Cardiac muscle cell (in vitro differentiated cells and primary cell): ENCODE measurements at regions not wholly inside any gene's neighbourhood (a gene's known extent, or its start where the extent isn't known, plus 50 kb on each side); places are given as distances from the start of the nearest gene placed in this dataset.

ENCODE experiments used
- DNase-seq, 2 donors: peaks; one replicate each; pipeline versions ENCODE4 v3.0.0 to v3.0.0-alpha.2; 2010 to 2017; ENCODE audit warnings: low read depth in 1 of 2, low spot score in 1 of 2
- H3K27ac ChIP-seq: fragments of 200-600 bp; sonication (generic); 2 replicates; pipeline ENCODE4 v1.5.1; 2016
- H3K27me3 ChIP-seq: fragments of 200-600 bp; sonication (generic); 2 replicates; pipeline ENCODE4 v1.6.0; 2016; ENCODE audit warnings: control low read depth
- H3K36me3 ChIP-seq: fragments of 200-600 bp; sonication (generic); 2 replicates; pipeline ENCODE4 v1.5.1; 2016; ENCODE audit warnings: control low read depth
- H3K4me1 ChIP-seq: fragments of 200-600 bp; sonication (generic); 2 replicates; pipeline ENCODE4 v1.8.1; 2017; ENCODE audit warnings: low read depth, mild to moderate bottlenecking, mixed run types
- H3K4me3 ChIP-seq: fragments of 200-600 bp; sonication (generic); 2 replicates; pipeline ENCODE4 v1.5.1; 2016; ENCODE audit warnings: mild to moderate bottlenecking
- H3K9me3 ChIP-seq: fragments of 200-600 bp; sonication (generic); 2 replicates; pipeline ENCODE4 v1.5.1; 2017; ENCODE audit warnings: low read depth, mild to moderate bottlenecking, control low read depth
- TF ChIP-seq, protein P1 (sequence below): IDR thresholded peaks from 2 replicates; pipeline ENCODE4 v1.5.1; 2012; ENCODE audit warnings: low read depth, mild to moderate bottlenecking, low read length

DNA sequence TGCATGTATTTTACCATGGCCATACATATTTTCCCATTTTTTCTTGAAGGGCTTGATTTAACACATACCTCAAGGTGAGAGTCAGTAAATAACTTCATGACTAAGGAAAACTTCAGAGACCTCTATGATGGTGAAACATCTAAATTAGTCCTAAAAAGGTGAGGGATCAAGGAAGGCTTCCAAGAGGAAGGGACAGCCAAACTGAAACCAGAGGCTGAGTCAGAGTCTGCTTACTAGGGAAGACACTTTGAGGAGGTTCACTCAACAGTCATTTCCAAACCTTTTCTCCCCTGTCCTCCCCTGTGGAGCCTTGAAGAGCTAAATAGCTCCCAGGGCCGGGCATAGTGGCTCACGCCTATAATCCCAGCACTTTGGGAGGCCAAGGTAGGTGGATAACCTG is 206.6 kb downstream of the SHQ1 start:
- TF ChIP-seq, protein P1, sequence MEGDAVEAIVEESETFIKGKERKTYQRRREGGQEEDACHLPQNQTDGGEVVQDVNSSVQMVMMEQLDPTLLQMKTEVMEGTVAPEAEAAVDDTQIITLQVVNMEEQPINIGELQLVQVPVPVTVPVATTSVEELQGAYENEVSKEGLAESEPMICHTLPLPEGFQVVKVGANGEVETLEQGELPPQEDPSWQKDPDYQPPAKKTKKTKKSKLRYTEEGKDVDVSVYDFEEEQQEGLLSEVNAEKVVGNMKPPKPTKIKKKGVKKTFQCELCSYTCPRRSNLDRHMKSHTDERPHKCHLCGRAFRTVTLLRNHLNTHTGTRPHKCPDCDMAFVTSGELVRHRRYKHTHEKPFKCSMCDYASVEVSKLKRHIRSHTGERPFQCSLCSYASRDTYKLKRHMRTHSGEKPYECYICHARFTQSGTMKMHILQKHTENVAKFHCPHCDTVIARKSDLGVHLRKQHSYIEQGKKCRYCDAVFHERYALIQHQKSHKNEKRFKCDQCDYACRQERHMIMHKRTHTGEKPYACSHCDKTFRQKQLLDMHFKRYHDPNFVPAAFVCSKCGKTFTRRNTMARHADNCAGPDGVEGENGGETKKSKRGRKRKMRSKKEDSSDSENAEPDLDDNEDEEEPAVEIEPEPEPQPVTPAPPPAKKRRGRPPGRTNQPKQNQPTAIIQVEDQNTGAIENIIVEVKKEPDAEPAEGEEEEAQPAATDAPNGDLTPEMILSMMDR, result no peak
- H3K9me3 ChIP-seq, result no peaks in the 10 kb centered on the region
- DNase-seq, result no peak
- no peak overlapping the region for H3K4me3 ChIP-seq
- no peaks in the 10 kb centered on the region for H3K36me3 ChIP-seq
- no peak overlapping the region for H3K27ac ChIP-seq
- peaks cover 9% of the 10 kb centered on the region for H3K4me1 ChIP-seq
- H3K27me3 ChIP-seq, result no peaks in the 10 kb centered on the region

DNA sequence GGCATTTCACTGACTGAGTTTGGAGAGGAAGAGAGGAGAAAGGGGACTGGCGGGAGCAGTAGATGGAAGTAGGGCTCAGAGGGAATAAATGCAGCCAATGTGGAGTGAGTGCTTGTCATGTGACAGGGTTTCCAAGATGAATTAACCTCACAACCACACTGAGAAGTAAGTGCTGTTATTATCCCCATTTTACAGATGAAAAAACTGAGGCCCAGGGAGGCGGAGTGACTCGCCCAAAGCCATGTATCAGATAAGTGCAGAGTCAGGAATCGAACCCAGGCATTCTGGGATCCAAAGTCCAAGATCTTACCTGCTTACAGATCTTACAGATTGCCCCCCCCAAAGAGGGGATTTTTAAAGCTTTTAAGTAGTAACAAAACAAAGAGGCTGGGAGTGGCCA is 207.2 kb downstream of the SHQ1 start:
- Histone ChIP-seq H3K4me1 (peaks cover 9% of the 10 kb centered on the region), H3K27ac (no peak overlapping the region), H3K27me3 (no peaks in the 10 kb centered on the region), H3K9me3 (no peaks in the 10 kb centered on the region), H3K4me3 (no peak overlapping the region), H3K36me3 (no peaks in the 10 kb centered on the region)
- TF ChIP-seq, protein P1, result no peak
- no peak for DNase-seq

DNA sequence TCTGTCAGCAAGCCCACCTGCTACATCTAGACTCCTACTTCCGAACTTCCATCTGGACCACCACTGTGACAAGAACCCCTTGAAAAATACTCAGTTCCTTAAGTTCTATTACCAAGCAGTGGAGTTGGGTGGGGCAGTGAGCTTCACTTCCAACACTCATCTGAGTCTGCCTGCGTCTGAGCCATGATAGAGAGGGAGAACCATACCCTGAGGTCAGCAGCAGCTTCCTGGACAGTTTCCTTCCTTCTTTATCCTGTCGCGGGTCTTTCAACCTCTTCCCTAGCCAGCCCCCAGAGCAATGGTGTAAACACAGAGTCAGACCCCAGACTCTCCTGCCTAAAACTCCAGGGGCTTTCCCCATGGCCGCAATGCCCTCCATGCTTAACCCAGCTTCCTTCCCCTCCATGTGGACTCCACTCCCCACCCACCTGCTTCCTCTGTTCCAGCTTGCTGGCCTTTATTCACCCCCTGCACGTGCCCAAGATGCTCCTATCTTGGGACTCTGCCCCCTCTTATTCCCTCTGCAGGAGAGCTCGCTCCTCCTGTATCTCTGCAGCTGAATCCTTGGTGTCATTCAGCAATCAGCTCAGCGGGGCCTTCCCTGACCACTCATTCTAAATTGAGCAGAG is 211.2 kb downstream of the SHQ1 start:
- H3K36me3 ChIP-seq, result no peaks in the 10 kb centered on the region
- H3K27ac ChIP-seq, result no peak overlapping the region
- no peaks in the 10 kb centered on the region for H3K27me3 ChIP-seq
- H3K9me3 ChIP-seq, result no peaks in the 10 kb centered on the region
- TF ChIP-seq, protein P1, result no peak
- no peak for DNase-seq
- no peak overlapping the region for H3K4me3 ChIP-seq
- no peaks in the 10 kb centered on the region for H3K4me1 ChIP-seq

DNA sequence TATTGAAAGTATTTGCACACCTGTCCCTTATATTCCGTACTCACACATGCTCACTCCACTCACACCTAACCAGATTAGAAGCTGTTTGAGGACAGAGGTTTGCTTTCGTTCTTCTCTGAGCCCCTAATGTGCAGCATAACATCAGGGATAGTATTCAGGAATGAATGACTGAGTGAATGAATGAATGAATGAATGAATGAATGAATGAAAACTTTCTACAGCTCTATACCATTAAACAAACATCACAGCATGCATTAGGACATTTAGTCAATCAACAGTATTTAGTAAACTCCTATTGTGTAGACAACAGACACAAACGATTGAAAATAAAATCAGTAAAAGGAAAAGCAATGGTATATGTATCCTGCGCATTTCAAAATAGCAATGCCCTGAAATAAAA is 212.7 kb downstream of the SHQ1 start:
- no peaks in the 10 kb centered on the region for H3K9me3 ChIP-seq
- TF ChIP-seq, protein P1, result no peak

DNA sequence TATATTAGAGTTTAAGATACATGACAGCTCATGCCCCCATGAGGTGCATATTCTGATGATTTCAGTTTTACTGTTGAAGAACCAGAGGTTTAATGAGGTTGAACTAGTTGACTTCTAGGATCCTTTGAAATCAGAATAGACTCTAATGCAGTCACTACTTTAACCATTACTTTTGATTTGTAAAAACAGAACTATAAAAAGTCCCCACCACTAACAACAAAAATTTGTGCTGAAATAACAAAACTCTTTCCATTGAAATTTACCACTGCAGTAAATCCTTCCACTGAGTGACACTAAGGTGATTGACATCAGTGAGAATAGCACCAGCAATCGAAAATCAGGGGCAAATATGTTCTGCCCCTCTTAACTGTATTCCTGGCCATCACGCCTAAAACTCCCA is 214.1 kb downstream of the SHQ1 start:
- Histone ChIP-seq H3K4me3 (no peak overlapping the region), H3K27me3 (no peaks in the 10 kb centered on the region), H3K4me1 (no peaks in the 10 kb centered on the region), H3K27ac (no peak overlapping the region), H3K9me3 (no peaks in the 10 kb centered on the region), H3K36me3 (no peaks in the 10 kb centered on the region)
- DNase-seq, result no peak
- TF ChIP-seq, protein P1, result no peak

More for the DNA sequence above, 212.7 kb downstream of the SHQ1 start:
- Histone ChIP-seq H3K4me1 (no peaks in the 10 kb centered on the region), H3K27ac (no peak overlapping the region), H3K4me3 (no peak overlapping the region), H3K27me3 (no peaks in the 10 kb centered on the region), H3K36me3 (no peaks in the 10 kb centered on the region)
- DNase-seq, result no peak

DNA sequence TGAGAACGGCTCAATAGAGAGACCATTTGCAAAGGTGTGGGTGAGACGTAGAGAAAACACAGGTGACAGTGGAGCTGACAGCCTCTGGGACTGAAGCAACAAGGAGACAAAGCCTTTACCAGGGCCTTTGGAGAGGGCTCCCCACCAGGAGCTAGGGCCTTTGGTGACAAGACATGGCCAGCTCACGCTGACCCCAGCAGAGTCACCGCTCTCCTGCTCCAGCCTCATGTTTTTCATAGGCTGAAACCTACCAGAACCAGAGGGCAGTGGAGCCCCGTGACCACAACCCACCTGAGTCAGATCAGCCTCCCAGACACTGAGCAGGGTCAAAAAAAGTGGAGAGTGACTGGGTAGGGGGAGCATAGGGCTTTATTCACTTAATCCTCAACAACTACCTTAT is 214.7 kb downstream of the SHQ1 start:
- Histone ChIP-seq H3K4me3 (no peak overlapping the region), H3K27me3 (no peaks in the 10 kb centered on the region), H3K27ac (no peak overlapping the region), H3K9me3 (no peaks in the 10 kb centered on the region), H3K36me3 (no peaks in the 10 kb centered on the region), H3K4me1 (no peaks in the 10 kb centered on the region)
- TF ChIP-seq, protein P1, result no peak
- DNase-seq, result no peak
